ENCODE measurements at regions not wholly inside any gene's neighbourhood (a gene's known extent, or its start where the extent isn't known, plus 50 kb on each side); places are given as distances from the start of the nearest gene placed in this dataset.

- DNase-seq (ENCODE audit: low spot score) (no peak), ATAC-seq (no peak)
- Mint-ChIP-seq H3K4me3 (no peak overlapping the region), H3K27ac (no peak overlapping the region), H3K27me3 (ENCODE audit: insufficient read depth, low read depth, poor library complexity) (peaks cover 5% of the 10 kb centered on the region), H3K36me3 (ENCODE audit: low read depth) (no peaks in the 10 kb centered on the region), H3K9me3 (no peaks in the 10 kb centered on the region), H3K4me1 (no peaks in the 10 kb centered on the region)
- no peak overlapping the region for H3K27ac ChIP-seq (ENCODE audit: low read depth)
- peaks cover 3% of the 10 kb centered on the region; the same call in 1 of the 2 replicates for H3K4me1 ChIP-seq (ENCODE audit: insufficient read depth)
- H3K79me2 ChIP-seq (replicated peaks; ENCODE audit: insufficient read depth): no peaks in the 10 kb centered on the region
- H2AFZ ChIP-seq: no peak overlapping the region
- H3K36me3 ChIP-seq (ENCODE audit: insufficient read depth): no peaks in the 10 kb centered on the region
- no peak overlapping the region for H3K4me3 ChIP-seq
- TF ChIP-seq ZNF462 (CRISPR knock-in tag; IDR thresholded peaks at IDR 0.05) (no peak), ETS1 (IDR thresholded peaks at IDR 0.05) (no peak), POLR2AphosphoS5 (IDR thresholded peaks at IDR 0.05; ENCODE audit: low read depth) (no peak)
- no peaks in the 10 kb centered on the region for H3F3A ChIP-seq (replicated peaks; ENCODE audit: low read depth)
- H4K20me1 ChIP-seq (replicated peaks; ENCODE audit: insufficient read depth): no peaks in the 10 kb centered on the region
- H3K9me2 ChIP-seq (ENCODE audit: insufficient read depth): no peaks in the 10 kb centered on the region
- H3K4me2 ChIP-seq: no peak overlapping the region
- no peaks in the 10 kb centered on the region for H3K27me3 ChIP-seq (ENCODE audit: insufficient read depth)
Observed at GRCh38 chr9:107665057-107665456, 175.5 kb upstream of the KLF4 start.

- DNase-seq (ENCODE audit: low spot score) (no peak), ATAC-seq (no peak)
- Histone ChIP-seq H3K27me3 (ENCODE audit: insufficient read depth) (no peaks in the 10 kb centered on the region), H3K4me3 (no peak overlapping the region), H3K79me2 (replicated peaks; ENCODE audit: insufficient read depth) (no peaks in the 10 kb centered on the region), H3K9me2 (ENCODE audit: insufficient read depth) (no peaks in the 10 kb centered on the region), H3K4me1 (ENCODE audit: insufficient read depth) (peaks cover 3% of the 10 kb centered on the region; the same call in 1 of the 2 replicates), H3K36me3 (ENCODE audit: insufficient read depth) (no peaks in the 10 kb centered on the region), H3K27ac (ENCODE audit: low read depth) (no peak overlapping the region), H3K4me2 (no peak overlapping the region), H2AFZ (no peak overlapping the region), H4K20me1 (replicated peaks; ENCODE audit: insufficient read depth) (no peaks in the 10 kb centered on the region), H3F3A (replicated peaks; ENCODE audit: low read depth) (no peaks in the 10 kb centered on the region)
- Mint-ChIP-seq H3K27me3 (ENCODE audit: insufficient read depth, low read depth, poor library complexity) (no peaks in the 10 kb centered on the region), H3K4me3 (no peak overlapping the region), H3K4me1 (no peaks in the 10 kb centered on the region), H3K9me3 (peaks cover 10% of the 10 kb centered on the region), H3K27ac (no peak overlapping the region), H3K36me3 (ENCODE audit: low read depth) (peaks cover 7% of the 10 kb centered on the region; the same call in 1 of the 3 replicates)
- TF ChIP-seq EZH2 (IDR thresholded peaks at IDR 0.05; ENCODE audit: low read depth, unreplicated experiment): no peak
- TF ChIP-seq JUNB (IDR thresholded peaks at IDR 0.05; ENCODE audit: unreplicated experiment): no peak
- TF ChIP-seq ZNF462 (CRISPR knock-in tag; IDR thresholded peaks at IDR 0.05): no peak
Observed at GRCh38 chr9:107660976-107661375, 171.4 kb upstream of the KLF4 start.

All from GM23338 (cell line).